GM18858 (cell line): ENCODE measurements at regions not wholly inside any gene's neighbourhood (a gene's known extent, or its start where the extent isn't known, plus 50 kb on each side); places are given as distances from the start of the nearest gene placed in this dataset.
"Not testable (repeated sequence)": the region's sequence is repeated elsewhere in the genome, so short reads cannot be mapped to it uniquely, and the experiment has no call there.

Experiments used
- ATAC-seq: cut with Tn5 transposase; IDR thresholded peaks from one replicate; pipeline ENCODE4 v1.9.1; 2021; ENCODE audit not compliant: unreplicated experiment

- ATAC-seq = no peak
Observed at GRCh38 chr4:159780196-159780922, 677.5 kb downstream of the RAPGEF2 start.

GRCh38 chr4:159787901-159788300 lies 685.0 kb downstream of the RAPGEF2 start:
- no peak for ATAC-seq

GRCh38 chr4:159791334-159791733 lies 688.5 kb downstream of the RAPGEF2 start:
- no peak for ATAC-seq

DNA sequence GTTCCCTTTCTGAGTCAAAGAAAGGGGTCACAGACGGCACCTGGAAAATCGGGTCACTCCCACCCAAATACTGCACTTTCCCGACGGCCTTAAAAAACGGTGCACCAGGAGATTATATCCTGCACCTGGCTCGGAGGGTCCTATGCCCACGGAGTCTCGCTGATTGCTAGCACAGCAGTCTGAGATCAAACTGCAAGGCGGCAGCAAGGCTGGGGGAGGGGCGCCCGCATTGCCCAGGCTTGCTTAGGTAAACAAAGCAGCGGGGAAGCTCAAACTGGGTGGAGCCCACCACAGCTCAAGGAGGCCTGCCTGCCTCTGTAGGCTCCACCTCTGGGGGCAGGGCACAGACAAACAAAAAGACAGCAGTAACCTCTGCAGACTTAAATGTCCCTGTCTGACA lies 701.7 kb downstream of the RAPGEF2 start:
- not testable (repeated sequence) for ATAC-seq

DNA sequence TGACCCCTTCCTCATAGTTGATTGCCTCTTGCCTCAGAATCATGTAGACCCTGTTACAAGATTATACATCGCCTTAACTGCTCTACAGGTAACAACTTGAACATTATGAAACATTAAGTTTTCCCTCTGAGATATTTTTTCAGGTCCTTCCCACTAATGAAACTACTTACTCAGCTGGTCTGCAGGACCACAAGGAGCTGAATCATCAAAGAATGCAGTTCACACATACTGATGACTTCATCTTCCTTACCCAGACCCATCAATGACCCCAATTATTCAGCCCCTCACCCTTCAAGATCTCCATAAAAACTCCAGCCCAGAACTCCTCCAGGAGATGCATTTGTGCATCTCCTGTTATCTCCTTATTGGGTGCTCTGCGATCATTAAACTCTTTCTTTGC lies 720.9 kb downstream of the RAPGEF2 start:
- ATAC-seq = no peak

DNA sequence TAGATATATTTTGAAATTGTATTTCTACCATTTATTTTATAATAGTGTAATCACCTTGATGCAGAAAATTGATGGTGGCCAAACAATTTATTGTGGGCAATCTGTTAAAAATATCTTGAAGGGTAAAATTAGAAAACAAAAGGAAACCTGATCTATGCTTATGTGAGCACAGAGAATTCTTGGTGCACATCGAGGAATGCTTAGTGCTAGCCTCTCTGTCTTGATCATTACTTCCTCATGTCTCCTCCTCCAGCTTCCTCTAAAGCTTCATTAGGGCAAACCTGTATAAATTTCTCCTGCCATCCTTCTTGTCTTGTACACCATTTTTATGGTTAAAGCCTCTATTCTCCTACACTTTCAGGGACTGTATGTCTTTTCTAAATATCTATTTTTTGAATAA lies 725.8 kb downstream of the RAPGEF2 start:
- no peak for ATAC-seq

DNA sequence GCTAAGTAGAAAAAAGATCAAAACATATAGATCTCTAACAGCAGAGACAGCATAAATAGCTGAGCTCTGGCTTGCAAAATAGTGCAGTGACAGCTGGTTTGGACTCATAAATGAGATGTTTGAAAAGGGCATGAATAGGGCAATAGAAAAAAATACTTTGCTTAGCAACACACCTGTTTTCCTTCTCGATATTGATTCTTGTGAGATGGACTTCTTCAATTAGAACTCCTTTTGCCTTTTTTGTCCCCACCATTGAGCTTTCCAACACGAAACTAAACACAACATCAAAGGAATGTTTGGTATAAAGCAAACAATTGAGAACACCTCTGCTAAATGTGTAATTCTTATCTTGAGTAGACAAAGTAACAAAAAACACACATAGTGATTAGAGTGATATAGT lies 726.3 kb downstream of the RAPGEF2 start:
- no peak for ATAC-seq

DNA sequence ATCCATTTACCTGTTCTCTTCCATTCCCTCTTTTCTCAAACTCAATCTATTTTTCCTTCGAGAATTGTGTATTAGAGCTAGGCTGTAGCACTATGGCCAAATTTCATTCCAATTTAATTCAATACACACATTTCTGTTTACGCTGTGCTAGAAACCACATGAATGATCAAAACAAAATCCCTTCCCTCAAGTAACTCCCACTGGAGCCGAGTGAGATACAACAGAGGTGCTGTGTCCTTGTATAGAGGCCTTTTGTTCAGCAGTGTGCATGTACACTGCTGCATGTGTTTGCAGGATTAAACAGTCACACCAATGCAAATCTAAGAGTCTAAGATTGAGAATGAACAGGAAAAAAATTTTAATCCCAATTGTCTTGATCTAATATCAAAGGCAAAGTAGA lies 734.2 kb downstream of the RAPGEF2 start:
- ATAC-seq = no peak

DNA sequence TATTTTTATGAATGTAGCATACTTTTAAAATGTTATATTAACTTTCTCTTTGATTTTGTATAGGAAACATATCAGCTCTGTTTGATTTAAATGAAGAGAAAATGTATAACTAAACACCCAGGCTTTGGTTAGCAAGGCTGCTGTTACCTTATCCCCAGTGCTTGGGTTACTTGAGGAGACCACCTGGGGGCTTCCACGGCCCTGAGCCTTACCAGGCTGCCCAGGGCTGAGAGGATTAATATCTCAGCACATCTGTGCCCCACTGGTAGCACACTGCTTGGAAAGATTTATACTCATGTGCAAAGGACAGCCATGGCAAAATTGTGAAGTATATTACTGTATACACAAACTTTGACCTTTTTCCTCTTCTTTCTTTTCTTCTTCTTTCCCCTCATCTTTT lies 752.9 kb downstream of the RAPGEF2 start:
- ATAC-seq = no peak

- ATAC-seq = no peak
Observed at GRCh38 chr4:159856451-159856850, 753.6 kb downstream of the RAPGEF2 start.

GRCh38 chr4:159859656-159860148 lies 756.8 kb downstream of the RAPGEF2 start:
- no peak for ATAC-seq

- ATAC-seq = no peak
Observed at GRCh38 chr4:159860945-159861344, 758.1 kb downstream of the RAPGEF2 start.

DNA sequence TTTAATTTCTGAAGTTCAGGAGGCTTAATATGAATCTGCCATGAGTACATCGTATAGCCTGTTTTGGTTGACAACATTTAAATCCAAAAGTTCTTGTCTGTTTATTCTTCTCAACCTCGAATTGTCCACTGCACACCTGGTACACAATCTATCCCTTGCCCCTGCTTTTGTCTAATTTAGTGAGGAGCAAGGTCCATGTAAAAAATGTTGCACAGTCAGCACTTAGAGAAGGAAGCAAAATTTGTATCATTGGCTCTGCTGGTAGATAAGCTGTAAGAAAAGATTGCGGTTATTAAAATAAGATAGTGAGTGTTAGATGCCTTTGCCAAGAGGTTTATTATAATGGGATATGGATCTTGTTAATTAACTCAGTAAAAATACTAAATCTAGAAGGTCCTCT lies 761.5 kb downstream of the RAPGEF2 start:
- ATAC-seq = no peak

GRCh38 chr4:159867673-159868072 lies 764.8 kb downstream of the RAPGEF2 start:
- no peak for ATAC-seq

- ATAC-seq = not testable (repeated sequence)
Observed at GRCh38 chr4:159868936-159869335, 766.1 kb downstream of the RAPGEF2 start.

- ATAC-seq = no peak
Observed at GRCh38 chr4:159871141-159871540, 768.3 kb downstream of the RAPGEF2 start.

DNA sequence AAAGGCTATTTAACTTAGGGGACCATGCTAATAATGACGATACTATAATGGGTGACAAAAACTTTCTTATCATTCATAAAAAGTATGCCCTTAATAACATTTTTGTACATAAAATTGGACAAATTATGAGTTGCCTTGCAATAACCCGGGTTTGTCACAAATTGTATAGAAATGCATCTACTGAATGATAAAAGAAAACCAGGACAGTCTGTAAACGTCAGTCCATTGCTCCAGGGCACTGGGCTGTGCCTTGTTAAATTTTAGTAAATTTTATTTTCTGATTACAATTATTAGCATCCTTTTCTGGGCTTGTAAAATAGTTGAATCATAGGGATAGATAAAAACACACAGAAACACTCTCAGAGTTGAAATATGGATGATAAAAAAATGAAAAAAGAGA lies 778.3 kb downstream of the RAPGEF2 start:
- no peak for ATAC-seq

DNA sequence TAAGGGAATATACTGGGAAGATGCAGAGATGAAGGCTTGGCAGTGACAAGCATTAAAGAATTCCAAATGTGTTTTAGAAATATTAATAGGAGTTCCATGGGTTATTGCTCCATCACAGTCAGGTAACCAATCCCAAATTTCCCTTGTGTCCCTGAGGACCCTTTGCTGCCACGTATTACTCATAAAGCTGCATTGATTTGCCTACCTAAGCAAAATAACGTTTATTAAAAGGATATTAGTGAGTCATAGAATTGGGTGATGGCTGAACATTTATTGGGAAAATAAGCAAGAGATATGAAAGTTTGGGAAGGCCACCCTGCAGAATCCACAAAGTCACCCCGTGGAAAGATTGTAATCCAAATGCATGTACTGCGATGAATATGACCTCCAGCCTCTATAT lies 782.1 kb downstream of the RAPGEF2 start:
- ATAC-seq = no peak

DNA sequence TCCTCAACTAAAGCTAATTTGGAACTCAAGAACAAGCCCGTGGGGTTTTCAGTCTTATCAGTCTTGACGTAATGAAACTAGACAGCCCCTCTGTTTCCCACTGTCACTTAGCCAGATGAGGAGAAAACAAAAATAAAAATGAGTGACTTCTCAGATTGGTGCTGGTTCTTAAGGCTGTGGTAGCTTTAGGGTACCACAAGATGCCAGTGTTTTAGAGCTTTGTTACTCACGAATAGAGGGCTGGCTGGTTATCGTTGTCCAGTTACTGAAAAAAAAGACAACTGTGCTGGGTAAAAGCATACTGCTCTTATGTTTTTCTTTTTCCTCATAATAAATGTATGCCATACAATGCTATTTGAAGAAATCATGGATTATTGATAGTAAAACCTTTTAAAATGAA lies 796.7 kb downstream of the RAPGEF2 start:
- ATAC-seq = no peak

DNA sequence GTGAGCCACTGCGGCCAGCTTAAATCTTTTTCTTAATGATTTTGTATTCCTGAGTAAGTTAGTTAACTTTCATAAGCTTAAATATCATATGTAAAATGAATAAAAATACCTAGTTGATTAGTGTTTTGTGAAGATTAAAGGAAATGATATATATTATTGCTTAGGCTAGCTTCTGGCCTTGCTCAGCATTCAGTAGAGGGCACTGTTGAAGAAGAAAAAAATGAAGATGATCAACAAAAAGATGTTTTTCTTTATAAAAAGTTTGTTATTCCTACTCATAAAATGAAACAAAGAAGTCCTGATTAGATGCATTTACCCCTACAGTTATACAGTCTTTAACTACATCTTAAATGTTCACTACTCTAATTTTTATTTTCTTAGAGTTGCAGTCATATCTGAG lies 797.7 kb downstream of the RAPGEF2 start:
- no peak for ATAC-seq

- ATAC-seq = no peak
Observed at GRCh38 chr4:159902648-159903047, 799.8 kb downstream of the RAPGEF2 start.

DNA sequence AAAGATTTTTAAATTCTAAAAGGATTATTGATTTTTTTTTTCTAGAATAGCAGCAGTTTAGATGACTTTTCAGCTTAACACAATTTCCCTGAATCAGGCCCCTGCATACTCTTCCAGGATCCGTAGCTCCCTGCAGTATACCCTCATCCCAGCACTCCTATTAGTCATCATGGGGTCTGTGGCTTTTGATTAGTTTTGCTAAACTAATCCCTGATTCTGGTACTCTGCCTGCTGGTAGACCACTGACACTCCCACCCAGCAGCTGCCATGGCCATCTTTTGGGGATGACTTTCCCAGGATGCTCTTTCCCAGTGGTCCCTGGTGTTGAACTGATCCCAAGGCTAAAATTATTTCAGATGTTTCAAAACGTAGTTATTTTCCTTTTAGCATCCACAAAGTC lies 802.0 kb downstream of the RAPGEF2 start:
- ATAC-seq = no peak

- ATAC-seq = no peak
Observed at GRCh38 chr4:159906051-159906450, 803.2 kb downstream of the RAPGEF2 start.
